CD4-positive, alpha-beta T cell treated with Interleukin-12 subunit alpha and Interleukin-12 subunit beta, for 1 hour (primary cell): ENCODE measurements at regions not wholly inside any gene's neighbourhood (a gene's known extent, or its start where the extent isn't known, plus 50 kb on each side); places are given as distances from the start of the nearest gene placed in this dataset.

ENCODE experiments used
- DNase-seq: peaks from one replicate; pipeline ENCODE4 v3.0.0-alpha.2; 2020

DNA sequence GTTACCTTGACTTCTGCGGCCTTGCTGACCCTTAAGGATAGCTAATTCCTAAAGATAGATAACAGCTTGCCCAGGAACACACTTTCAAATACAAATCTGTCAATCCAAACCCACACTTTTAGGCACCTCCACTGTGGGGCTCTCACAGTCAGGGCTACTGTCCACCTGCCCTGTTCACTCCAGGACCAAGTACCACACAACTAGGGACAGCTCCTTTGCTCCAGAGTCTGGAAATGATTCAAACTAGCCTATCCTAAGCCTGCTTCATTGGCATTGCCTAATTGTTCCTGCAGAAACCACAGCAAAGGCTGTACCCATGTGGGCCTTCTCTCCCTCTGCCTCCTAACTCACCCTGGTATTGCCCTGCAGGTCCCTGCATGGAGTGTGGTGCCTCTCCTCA, 538.9 kb upstream of the IGFBP3 start:
- no peak for DNase-seq

DNA sequence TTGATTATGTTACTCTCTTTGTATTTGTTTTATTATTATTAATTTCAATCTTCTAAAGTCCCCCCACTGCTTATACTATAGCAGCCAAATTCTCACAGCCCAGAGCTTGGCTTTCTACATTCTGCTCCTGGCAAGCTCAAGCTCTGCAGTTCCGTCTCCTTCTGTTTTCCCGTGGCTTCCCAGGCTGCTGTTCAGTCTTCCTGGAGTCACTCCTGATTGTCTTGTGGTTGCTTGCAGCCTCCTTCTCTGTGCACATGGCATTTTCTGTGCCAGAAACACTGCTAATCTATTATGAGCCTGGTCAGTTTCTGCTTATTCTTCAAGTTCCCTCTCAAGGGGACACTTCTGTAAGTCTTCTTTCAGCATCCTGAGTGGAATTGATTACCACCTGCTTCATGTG, 533.7 kb upstream of the IGFBP3 start:
- no peak for DNase-seq

DNA sequence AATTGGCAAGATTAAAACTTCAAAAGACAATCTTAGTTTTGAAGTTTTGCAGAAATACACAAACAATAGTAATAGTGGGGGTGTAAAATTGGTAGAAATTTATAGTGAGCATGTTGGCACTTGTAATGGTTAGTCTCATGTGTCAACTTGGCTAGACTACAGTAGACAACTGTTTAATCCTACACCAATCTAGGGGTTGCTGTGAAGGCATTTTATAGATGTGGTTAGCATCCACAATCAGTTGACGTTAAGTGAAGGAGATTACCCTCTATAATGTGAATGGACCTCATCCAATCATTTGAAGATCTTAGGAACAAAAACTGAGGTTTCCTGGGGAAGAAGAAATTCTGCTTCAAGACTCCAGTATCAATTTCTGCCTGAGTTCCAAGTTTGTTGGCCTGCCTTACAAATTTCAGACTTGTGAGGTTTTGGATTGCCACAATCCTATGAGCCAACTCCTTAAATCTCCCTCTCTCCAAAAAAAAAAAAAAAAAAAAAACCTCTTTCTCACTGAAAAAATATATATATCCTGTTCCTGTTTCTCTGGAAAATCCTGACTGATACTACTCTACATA, 531.6 kb upstream of the IGFBP3 start:
- no peak for DNase-seq

DNA sequence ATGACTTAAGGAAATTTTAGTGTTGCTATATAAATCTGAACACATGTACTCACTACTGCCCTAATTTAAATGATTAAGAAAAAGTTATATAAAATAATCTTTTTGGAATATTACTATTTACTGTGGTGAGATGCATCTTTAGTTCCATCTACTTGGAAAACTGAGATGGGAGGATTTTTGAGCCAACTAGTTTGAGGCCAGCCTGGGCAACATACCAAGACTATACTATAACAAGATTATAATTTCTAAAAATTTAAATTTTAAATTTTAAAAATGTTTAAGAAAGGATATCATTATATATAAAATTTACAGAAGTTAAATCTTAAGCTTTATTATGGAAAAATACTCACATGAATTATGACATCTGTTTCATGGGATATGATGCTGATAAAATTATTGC, 530.8 kb upstream of the IGFBP3 start:
- no peak for DNase-seq

DNA sequence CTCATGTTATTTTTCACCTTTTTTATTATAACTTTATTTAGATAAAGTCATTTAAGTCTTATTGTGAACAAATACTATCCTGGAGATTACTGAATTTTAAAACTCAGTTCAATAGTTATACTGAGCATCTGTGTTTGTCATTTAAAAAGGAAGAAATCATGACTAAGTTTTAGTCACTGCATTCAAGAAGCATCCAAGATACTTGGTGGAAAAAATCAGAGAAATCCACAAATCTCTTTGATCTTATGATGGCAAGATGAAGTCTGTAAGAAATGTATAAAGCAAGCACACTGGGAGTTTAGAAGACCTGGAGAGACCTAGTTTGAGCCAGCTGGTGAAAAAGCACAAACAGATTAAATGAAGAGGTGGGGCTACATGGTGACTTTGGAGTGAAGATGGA, 529.8 kb upstream of the IGFBP3 start:
- DNase-seq: no peak

DNA sequence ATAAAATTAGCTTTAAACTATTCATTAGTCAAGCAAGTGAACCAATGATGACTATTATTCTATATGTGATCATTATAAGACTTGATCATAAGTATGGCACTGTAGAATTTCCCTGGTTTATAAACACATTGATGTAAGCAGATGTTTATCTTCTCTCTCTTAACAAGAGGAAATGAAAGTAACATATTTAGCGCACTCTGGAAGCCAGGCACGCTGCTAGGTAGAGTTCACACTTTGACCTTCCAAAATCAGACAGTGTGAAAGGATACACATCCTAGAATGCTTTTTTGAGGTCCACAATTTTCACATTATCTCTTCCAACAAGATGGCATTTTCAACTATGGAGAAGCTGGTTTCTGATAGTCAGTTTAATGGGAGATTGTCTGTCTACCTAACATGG, 529.4 kb upstream of the IGFBP3 start:
- no peak for DNase-seq

- DNase-seq: no peak
Observed at GRCh38 chr7:46449743-46450142, 528.7 kb upstream of the IGFBP3 start.

DNA sequence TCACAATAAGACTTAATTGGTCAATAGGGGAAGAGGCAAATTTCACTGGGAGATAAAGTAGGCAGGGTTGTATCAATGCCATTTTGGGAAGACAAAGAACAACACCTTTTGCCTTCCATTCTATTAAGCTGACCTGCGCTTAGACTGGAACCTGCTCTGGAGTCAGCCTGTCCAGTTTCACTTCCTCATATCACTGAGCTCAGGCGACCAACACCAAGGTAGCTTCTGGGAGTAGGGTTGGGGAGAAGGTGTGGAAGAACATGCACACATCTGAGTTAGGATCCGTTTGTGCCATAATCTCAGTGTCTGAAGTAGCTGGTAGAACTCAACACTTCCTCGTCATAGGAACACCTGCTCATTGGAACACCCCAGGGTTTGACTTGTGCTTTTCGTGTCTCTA, 527.4 kb upstream of the IGFBP3 start:
- no peak for DNase-seq

DNA sequence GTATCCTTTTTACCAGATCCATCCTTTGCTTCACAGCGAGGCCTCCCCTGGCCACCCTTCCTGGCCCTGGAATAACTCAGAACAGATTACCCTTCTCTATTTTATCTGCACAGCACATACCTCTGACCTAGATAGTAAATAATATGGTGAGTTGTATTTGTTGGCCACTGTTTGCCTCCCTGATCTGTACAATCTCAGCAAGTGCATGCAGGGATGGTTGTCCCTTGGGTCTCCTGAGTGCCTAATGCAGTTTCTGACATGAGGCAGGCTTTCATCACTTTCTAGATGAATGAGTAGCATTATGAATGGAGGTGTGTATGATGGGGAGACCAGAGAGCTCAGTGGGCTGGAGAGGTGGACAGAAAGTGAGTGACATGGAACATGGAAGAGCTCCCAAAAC, 525.1 kb upstream of the IGFBP3 start:
- DNase-seq: no peak

- DNase-seq: no peak
Observed at GRCh38 chr7:46444256-46444655, 523.2 kb upstream of the IGFBP3 start.

GRCh38 chr7:46440186-46440585, 519.1 kb upstream of the IGFBP3 start:
- no peak for DNase-seq

DNA sequence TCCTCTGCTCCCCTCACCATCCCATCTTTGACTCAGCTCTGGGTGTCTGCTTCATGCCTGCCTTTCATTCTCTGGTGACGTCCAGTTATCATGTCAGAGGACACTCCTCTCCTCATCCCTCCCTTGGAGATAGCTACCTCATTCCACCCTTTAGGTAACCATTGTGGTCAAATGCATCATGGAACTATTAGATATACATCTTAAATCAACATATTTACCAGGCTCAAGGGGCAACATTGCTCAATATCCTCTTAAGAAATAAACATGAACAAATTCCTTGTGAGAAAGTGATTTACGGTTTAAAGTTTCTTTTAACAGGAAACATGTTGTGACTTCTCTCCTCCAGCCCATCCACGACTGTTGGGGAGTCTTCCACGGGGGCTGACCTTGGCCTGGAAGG, 511.6 kb upstream of the IGFBP3 start:
- DNase-seq: no peak

- DNase-seq: no peak
Observed at GRCh38 chr7:46428295-46428694, 507.2 kb upstream of the IGFBP3 start.

DNA sequence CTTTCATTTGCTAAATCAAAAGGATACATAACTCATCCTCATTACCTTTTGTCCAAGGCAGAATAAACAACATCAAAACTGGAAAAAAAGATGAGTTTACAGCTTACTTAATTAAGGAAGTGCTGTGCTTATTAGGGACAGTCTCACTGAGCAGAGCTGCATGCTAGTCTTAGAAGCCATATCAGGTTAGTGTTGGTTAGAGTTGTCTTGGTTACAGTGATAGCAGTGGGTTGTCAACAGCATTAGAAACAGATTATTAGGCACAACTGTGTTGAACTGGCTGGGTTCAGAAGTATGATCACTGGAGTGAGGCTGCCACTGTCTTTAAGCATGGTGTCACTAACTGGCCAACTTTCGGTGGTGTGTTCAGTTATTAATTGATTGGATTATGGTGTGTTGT, 503.9 kb upstream of the IGFBP3 start:
- no peak for DNase-seq

DNA sequence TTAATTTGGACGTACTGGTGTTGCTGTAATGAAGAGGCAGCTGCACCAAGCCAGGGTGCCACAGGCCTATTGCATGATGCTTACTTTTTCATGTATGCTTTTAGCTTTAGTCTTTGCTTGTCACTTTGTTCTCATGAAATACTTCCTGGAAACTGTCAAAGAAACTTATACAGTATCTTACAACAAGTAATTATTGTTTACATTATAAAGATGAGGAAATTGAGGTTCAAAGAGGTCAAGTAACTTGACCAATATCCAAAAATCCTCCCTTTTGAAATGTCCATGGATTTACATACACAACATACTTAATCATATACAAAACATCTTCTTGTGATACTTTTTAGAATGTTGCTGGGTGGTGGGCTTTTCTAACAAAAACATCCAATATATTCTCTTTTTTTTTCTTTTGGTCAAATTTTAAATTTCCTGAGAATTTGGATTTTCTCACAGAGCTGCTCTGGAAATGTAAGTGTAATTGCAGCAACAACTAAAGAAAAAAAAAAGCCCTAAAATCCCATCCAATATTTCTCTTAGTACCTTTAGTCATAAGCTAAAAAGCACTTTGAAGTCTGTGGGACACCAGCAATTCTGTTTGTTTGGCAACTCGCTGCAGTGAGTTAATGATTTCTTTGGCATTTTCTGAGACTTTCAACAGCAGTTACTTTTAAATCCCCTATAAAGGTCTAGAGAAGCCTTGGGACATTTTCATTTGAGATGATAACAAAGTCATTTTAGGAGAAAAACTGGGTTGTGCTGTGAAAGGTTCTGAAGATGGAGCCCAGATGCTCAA, 500.6 kb upstream of the IGFBP3 start:
- no peak for DNase-seq

DNA sequence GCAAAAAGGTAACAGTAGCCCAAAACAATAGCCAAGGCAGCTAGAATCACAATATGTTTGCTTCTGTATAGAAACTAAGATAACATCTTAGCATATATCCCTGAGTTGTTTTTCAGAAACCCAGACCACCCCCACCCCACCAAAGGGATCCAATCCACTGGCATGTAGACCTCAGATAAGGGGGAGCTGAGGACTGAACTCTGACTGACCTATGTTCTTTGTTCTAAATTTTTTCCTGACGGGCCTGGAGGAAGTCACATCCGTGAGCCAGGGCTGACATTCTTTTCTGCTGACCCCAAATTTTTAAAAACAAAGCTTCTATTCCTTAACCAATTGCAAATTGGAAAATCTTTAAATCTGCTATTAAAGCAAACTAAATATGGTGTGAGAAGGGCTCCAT, 493.9 kb upstream of the IGFBP3 start:
- no peak for DNase-seq

GRCh38 chr7:46411236-46411635, 490.2 kb upstream of the IGFBP3 start:
- no peak for DNase-seq

DNA sequence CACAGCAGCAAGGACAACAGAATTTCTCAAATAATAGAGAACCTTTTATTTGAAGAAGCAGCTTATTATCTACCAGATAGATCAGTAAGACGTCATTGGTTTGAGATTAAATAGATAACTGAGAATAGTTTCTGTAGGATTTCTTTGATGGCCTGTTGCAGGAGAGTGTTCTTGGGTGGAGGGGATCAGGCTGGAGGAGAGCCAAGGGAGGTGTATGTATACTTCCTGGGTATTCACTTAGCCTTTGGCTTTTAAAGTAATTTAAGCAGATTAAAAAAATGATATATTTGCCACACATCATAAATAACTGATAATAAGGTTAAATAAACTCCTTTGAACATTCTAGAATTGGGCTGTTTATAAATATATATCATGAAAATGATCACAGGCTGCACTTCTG, 486.1 kb upstream of the IGFBP3 start:
- no peak for DNase-seq

- no peak for DNase-seq
Observed at GRCh38 chr7:46397591-46397990, 476.5 kb upstream of the IGFBP3 start.

DNA sequence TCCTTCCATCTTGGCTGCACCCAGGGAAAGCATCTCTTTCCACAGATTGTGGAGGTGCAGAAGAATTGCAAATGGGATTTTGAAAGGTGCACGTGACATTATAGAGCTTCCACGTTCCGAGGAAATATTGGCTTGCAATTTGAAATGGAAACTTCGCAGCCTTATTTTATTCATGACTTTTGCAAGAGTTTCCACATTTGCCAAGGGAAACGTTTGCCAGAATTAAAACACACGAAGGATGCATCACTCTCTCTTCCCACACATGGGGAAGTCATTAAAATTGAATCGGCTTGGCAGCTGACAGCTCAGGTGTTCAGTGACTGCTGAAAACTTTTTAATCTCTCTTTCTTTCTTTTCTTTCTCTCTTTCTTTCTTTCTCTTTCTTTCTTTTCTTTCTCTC, 475.4 kb upstream of the IGFBP3 start:
- no peak for DNase-seq

GRCh38 chr7:46393142-46393541, 472.1 kb upstream of the IGFBP3 start:
- no peak for DNase-seq

GRCh38 chr7:46391231-46392201, 470.4 kb upstream of the IGFBP3 start:
- DNase-seq: no peak

- no peak for DNase-seq
Observed at GRCh38 chr7:46390042-46390441, 469.0 kb upstream of the IGFBP3 start.

- no peak for DNase-seq
Observed at GRCh38 chr7:46389146-46389545, 468.1 kb upstream of the IGFBP3 start.
